ENCODE measurements at regions not wholly inside any gene's neighbourhood (a gene's known extent, or its start where the extent isn't known, plus 50 kb on each side); places are given as distances from the start of the nearest gene placed in this dataset.

DNA sequence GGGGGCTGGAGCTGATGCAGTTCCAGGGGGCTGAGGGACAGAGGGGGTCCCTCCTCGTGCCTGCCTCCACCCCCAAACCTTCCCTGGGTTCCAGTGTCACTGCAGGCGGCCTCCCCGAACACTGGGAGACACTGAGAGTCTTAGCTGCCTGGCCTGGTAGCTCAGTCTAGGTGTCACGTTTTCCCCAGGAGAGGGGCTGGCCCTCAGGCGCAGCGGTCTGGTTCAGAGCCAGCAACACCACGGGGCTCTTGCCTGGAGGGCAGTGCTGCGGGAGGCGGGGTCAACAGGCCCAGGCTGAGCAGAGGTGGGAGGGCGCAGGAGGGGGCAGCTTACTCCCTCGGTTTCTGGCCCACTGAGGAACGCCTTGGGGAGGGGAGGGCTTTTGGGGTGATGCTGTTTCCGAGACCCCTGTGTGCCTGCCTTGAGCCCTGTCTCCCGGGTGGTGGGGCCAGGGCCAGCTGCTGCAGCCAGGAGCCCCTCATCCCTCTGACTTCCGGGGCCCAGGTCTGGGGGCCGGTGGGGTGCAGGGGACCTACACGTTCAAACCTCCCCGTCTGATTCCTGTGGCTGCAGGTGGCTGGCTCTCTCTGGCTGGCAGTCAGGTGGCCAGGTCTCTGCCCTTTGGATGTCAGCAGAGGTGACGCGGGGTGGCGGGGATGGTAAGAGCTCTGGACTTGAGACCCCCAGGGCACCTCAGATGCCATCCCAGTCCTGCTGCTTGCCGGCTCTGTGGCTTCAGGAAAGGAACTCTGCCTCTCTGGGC, 89.3 kb upstream of the GSE1 start:
- Mint-ChIP-seq H3K27me3 (ENCODE audit: low read depth) (no peaks in the 10 kb centered on the region), H3K27ac (no peak overlapping the region), H3K4me3 (no peak overlapping the region), H3K4me1 (ENCODE audit: low read depth) (no peaks in the 10 kb centered on the region), H3K36me3 (ENCODE audit: low read depth) (no peaks in the 10 kb centered on the region), H3K9me3 (ENCODE audit: insufficient read depth) (no peaks in the 10 kb centered on the region)
- POLR2A ChIA-PET, result no interaction called here
- no peak for ATAC-seq
- CTCF ChIA-PET, result no interaction called here
- DNase-seq, result no peak

- Mint-ChIP-seq H3K36me3 (ENCODE audit: low read depth) (no peaks in the 10 kb centered on the region), H3K4me3 (no peak overlapping the region), H3K4me1 (ENCODE audit: low read depth) (no peaks in the 10 kb centered on the region), H3K9me3 (ENCODE audit: insufficient read depth) (no peaks in the 10 kb centered on the region), H3K27ac (no peak overlapping the region), H3K27me3 (ENCODE audit: low read depth) (no peaks in the 10 kb centered on the region)
- ATAC-seq (no peak), DNase-seq (no peak)
- ChIA-PET CTCF (no interaction called here), POLR2A (no interaction called here)
These were observed 88.8 kb upstream of the GSE1 start for GRCh38 chr16:85524365-85524629.

GRCh38 chr16:85524630-85525419, 88.3 kb upstream of the GSE1 start:
- no peaks in the 10 kb centered on the region for H3K27me3 Mint-ChIP-seq (ENCODE audit: low read depth)
- ChIA-PET CTCF (no interaction called here), POLR2A (no interaction called here)
- no peaks in the 10 kb centered on the region for H3K9me3 Mint-ChIP-seq (ENCODE audit: insufficient read depth)
- no peak for ATAC-seq
- H3K4me1 Mint-ChIP-seq (ENCODE audit: low read depth), result no peaks in the 10 kb centered on the region
- H3K4me3 Mint-ChIP-seq, result no peak overlapping the region
- no peaks in the 10 kb centered on the region for H3K36me3 Mint-ChIP-seq (ENCODE audit: low read depth)
- DNase-seq, result no peak
- no peak overlapping the region for H3K27ac Mint-ChIP-seq

DNA sequence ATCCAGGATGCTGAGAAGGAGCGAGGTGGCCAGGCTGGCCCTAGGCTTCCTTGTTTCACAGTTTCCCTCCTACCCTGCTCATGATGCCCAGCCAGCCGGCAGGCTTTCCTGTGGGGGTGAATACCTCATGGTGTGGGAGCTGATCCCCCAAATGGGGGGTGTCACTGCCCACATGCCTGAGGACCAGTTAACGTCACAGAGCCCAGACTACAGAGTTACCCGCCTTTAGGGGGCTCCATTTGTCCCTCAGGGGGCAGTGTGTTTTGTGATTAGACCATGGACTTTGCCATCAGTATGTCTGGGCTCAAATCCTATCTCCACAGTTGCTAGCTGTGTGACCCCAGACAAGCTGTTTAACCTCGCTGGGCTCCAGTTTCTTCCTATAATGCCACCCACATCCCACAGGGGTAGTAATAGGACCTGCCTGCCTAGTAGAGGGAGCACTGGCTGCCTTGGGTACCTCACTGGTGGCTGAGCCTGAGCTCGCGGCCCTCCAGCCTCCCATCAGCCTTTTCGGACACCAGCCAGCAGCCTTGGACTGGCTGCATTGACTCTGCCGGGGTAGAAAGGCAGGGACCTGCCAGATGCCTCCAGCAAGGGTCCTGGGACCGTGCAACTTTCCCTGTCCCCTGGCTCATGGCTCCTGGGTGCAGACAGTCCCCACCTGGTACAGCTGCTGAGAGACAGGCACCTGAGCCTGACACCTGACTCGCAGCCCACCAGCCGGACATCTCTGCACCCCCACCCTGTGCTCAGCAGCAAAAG, 87.5 kb upstream of the GSE1 start:
- H3K27ac Mint-ChIP-seq, result no peak overlapping the region
- DNase-seq, result no peak
- H3K9me3 Mint-ChIP-seq (ENCODE audit: insufficient read depth), result no peaks in the 10 kb centered on the region
- no peak overlapping the region for H3K4me3 Mint-ChIP-seq
- CTCF ChIA-PET, result no interaction called here
- no peaks in the 10 kb centered on the region for H3K27me3 Mint-ChIP-seq (ENCODE audit: low read depth)
- POLR2A ChIA-PET, result no interaction called here
- no peak for ATAC-seq
- H3K36me3 Mint-ChIP-seq (ENCODE audit: low read depth), result no peaks in the 10 kb centered on the region
- no peaks in the 10 kb centered on the region for H3K4me1 Mint-ChIP-seq (ENCODE audit: low read depth)

DNA sequence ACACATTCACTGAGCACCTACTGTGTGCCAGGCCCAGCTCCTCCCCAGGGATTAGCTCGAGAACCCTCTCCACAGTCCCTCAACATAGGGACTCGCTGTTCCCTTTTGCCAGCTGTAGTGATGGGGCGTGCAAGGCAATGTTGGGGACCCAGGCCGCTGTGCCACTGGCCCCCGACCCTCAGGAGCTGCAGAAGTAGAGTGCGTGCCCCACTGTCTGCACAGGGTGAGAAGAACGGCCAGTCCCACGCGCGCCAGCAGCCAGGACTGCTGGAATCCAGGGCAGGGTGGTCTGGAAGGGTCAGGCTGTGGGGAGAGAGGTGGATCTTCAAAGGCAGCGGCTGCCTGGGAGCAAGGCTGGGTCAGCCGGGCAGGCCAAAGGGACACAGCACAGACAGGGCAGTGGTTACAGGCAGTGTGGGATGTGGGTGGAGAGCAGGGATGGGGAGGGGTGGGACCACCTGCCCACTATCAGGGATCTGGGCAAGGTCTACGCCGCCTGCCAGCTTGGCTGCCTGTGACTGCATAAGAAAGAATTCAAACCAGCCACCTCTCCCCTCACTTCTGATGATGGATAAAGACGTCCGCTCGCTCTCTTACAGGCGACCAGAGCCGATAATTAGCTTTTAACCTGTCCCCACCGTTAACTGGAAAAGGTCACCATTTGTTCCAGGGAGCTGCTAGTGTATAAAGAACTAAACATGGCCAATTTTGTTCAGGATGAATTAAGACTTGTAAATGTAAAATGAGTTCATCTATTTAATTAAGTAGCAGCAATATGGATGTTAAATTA, 86.7 kb upstream of the GSE1 start:
- H3K27me3 Mint-ChIP-seq (ENCODE audit: low read depth), result no peaks in the 10 kb centered on the region
- no peaks in the 10 kb centered on the region for H3K9me3 Mint-ChIP-seq (ENCODE audit: insufficient read depth)
- no peak overlapping the region for H3K27ac Mint-ChIP-seq
- H3K4me1 Mint-ChIP-seq (ENCODE audit: low read depth), result no peaks in the 10 kb centered on the region
- no peak for DNase-seq
- H3K4me3 Mint-ChIP-seq, result no peak overlapping the region
- H3K36me3 Mint-ChIP-seq (ENCODE audit: low read depth), result no peaks in the 10 kb centered on the region
- CTCF ChIA-PET, result no interaction called here
- POLR2A ChIA-PET, result no interaction called here
- ATAC-seq, result no peak

DNA sequence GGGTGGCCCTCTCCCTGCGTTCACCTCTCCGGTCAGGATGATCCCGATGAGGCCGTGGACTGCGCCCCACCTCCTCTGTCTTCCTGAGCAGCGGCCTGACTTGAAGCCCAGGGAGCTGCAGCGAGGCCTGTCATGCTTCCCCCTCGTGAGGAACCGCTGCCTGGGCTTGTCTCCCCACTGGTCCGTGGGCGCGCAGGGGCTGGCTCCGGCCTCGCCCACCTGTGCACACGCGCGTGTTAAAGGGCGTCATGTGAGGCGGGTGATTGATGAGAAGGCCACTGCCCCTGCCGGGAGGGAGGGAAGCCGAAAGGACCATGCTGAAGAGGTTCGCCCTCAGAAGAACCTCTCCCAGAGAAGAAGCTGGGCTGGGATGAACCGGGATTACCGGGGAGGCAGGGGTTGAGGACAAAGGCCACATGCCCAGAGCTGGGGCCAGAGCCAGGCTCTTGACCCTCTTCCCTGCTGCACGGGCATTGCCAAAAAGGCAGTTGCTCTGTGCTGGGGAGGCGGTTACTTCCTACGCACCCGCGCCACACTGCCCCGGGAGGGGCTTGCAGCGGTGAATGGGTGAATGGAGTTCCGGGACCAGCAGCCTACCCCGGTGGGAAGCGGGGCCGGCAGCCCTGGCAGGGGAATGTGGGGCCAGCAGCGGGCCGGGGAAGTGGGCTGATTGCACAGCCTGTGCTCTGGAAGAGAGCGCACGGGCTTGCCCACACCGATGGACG, 85.9 kb upstream of the GSE1 start:
- no peaks in the 10 kb centered on the region for H3K27me3 Mint-ChIP-seq (ENCODE audit: low read depth)
- DNase-seq, result no peak

GRCh38 chr16:85527767-85528297, 85.3 kb upstream of the GSE1 start:
- no peaks in the 10 kb centered on the region for H3K9me3 Mint-ChIP-seq (ENCODE audit: insufficient read depth)
- CTCF ChIA-PET, result interaction anchor here (0.7 to 2.8 kb wide), 3 partner anchors 10 to 82 kb away, joined by 3 to 11 read pairs (median 4); no protein-coding TSS in a partner anchor
- DNase-seq, result no peak
- H3K4me1 Mint-ChIP-seq (ENCODE audit: low read depth), result no peaks in the 10 kb centered on the region
- no peaks in the 10 kb centered on the region for H3K27me3 Mint-ChIP-seq (ENCODE audit: low read depth)
- ATAC-seq, result no peak
- no peak overlapping the region for H3K27ac Mint-ChIP-seq
- H3K4me3 Mint-ChIP-seq, result no peak overlapping the region
- POLR2A ChIA-PET, result no interaction called here
- no peaks in the 10 kb centered on the region for H3K36me3 Mint-ChIP-seq (ENCODE audit: low read depth)

More for the DNA sequence above, 85.9 kb upstream of the GSE1 start:
- Mint-ChIP-seq H3K4me1 (ENCODE audit: low read depth) (no peaks in the 10 kb centered on the region), H3K27ac (no peak overlapping the region), H3K4me3 (no peak overlapping the region), H3K9me3 (ENCODE audit: insufficient read depth) (no peaks in the 10 kb centered on the region), H3K36me3 (ENCODE audit: low read depth) (no peaks in the 10 kb centered on the region)
- ChIA-PET POLR2A (no interaction called here), CTCF (no interaction called here)
- no peak for ATAC-seq

DNA sequence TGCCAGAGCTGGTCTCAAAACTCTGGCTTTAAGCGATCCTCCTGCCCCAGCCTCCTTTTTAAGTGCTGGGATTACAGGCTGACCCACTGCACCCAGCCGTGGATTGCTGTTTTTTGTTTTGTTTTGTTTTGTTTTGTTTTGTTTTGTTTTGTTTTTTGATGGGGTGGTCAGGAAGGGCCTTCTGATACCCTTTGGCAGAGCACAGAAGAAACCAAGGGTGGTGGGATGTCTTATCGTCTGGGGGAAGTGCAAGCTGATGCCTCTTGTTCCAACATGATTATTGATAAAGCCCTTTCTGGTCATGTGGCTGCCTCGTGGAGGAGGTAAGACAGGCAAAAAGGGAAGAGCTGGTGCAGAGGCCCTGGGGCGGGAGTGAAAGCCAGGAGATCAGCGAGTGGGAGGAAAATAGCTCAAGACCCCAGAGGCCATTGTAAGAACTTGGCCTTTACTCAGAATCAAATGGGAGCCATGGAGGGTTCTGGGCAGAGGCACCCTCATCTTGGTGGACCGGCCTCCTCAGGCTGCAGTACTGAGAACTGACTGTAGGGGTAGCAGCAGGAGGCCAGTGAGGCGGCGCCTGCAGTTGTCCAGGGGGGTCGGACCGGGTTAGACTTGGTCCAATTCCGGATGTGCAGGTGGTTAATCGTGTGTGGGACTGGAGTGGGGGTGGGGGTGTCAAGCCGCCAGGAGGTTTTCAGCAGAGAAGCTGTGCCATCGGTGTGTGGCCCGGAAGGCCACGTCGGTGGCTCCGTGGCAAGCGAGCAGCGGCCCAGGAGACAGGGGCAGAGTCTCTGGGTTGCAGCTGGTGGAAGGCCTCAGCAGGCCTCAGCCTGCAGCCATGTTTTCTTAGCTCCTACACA, 84.4 kb upstream of the GSE1 start:
- ChIA-PET CTCF (interaction anchor here (0.7 to 2.8 kb wide), 8 partner anchors 9 to 87 kb away, joined by 3 to 12 read pairs (median 6); no protein-coding TSS in a partner anchor), POLR2A (no interaction called here)
- H3K4me1 Mint-ChIP-seq (ENCODE audit: low read depth), result no peaks in the 10 kb centered on the region
- no peak overlapping the region for H3K4me3 Mint-ChIP-seq
- DNase-seq (peak; percentile 32), ATAC-seq (no peak)
- H3K36me3 Mint-ChIP-seq (ENCODE audit: low read depth), result no peaks in the 10 kb centered on the region
- no peaks in the 10 kb centered on the region for H3K9me3 Mint-ChIP-seq (ENCODE audit: insufficient read depth)
- no peak overlapping the region for H3K27ac Mint-ChIP-seq
- no peaks in the 10 kb centered on the region for H3K27me3 Mint-ChIP-seq (ENCODE audit: low read depth)

- H3K27ac Mint-ChIP-seq, result no peak overlapping the region
- DNase-seq (no peak), ATAC-seq (no peak)
- H3K9me3 Mint-ChIP-seq (ENCODE audit: insufficient read depth), result no peaks in the 10 kb centered on the region
- no peaks in the 10 kb centered on the region for H3K27me3 Mint-ChIP-seq (ENCODE audit: low read depth)
- POLR2A ChIA-PET, result no interaction called here
- no peaks in the 10 kb centered on the region for H3K4me1 Mint-ChIP-seq (ENCODE audit: low read depth)
- CTCF ChIA-PET, result interaction anchor here (0.8 to 2.8 kb wide), 8 partner anchors 11 to 110 kb away, joined by 3 to 12 read pairs (median 6); no protein-coding TSS in a partner anchor
- H3K4me3 Mint-ChIP-seq, result no peak overlapping the region
- no peaks in the 10 kb centered on the region for H3K36me3 Mint-ChIP-seq (ENCODE audit: low read depth)
These were observed 83.4 kb upstream of the GSE1 start for GRCh38 chr16:85529489-85530369.

DNA sequence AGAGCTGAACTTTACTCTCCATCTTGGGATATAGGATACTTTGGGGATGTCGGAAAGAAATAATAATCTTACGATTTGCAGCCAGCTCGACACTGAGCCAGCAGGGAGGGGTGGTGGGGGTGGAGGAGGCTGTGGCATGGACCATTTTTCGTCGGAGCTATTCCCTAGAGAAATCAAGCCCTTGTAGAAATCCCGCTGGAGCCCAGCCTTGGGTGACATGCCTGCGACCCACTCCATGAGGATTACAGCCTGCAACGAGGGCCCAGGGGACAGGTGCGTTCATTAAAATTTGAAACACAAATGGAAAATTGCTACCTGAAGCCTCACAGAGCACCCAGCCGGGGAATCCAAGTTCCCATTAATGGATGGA, 82.8 kb upstream of the GSE1 start:
- CTCF ChIA-PET, result interaction anchor here (0.9 to 2.8 kb wide), 7 partner anchors 10 to 110 kb away, joined by 3 to 12 read pairs (median 6); no protein-coding TSS in a partner anchor
- no peaks in the 10 kb centered on the region for H3K4me1 Mint-ChIP-seq (ENCODE audit: low read depth)
- POLR2A ChIA-PET, result no interaction called here

More for the DNA sequence above, 82.8 kb upstream of the GSE1 start:
- Mint-ChIP-seq H3K27me3 (ENCODE audit: low read depth) (no peaks in the 10 kb centered on the region), H3K4me3 (no peak overlapping the region), H3K36me3 (ENCODE audit: low read depth) (no peaks in the 10 kb centered on the region), H3K9me3 (ENCODE audit: insufficient read depth) (no peaks in the 10 kb centered on the region), H3K27ac (no peak overlapping the region)
- DNase-seq (no peak), ATAC-seq (no peak)
